Stimulated activated naive CD4-positive, alpha-beta T cell (primary cell): ENCODE measurements at regions not wholly inside any gene's neighbourhood (a gene's known extent, or its start where the extent isn't known, plus 50 kb on each side); places are given as distances from the start of the nearest gene placed in this dataset.

ENCODE experiments used
- DNase-seq, 6 experiments: peaks; one replicate each; lab custom pipeline; 2025; lab: John Stamatoyannopoulos, UW

DNA sequence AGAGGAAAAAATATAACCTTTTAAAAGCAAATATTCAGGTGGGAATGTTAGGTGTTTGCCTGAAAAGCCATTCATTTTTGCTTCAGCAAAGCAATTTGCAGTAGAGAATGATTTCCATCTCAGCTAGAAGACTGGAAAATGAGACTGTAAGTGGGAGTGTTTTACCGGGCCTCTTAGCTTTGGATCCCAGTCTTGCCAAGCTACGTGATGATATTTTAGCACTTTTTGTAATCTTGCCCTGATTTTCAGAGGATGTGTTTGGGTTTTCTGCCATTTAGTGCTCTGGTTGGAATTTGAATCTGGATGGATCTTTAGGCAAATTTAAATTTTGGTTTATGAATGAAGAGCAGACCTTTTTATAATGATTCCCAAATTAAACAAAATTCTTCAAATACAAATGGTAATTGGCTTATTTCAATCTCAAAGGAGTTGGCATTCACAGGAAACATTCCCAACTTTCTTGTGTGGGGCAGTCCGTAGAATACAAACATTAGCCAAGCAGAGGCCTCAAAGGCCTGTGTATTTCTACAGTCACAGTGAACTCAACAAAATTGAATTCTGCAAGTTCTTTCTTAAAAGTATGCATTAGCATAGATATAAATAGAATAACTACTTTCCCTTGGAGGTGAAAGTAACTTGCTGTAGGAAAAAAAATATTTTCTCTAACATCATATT, 646.4 kb downstream of the CDY2B start:
- no peak for DNase-seq

DNA sequence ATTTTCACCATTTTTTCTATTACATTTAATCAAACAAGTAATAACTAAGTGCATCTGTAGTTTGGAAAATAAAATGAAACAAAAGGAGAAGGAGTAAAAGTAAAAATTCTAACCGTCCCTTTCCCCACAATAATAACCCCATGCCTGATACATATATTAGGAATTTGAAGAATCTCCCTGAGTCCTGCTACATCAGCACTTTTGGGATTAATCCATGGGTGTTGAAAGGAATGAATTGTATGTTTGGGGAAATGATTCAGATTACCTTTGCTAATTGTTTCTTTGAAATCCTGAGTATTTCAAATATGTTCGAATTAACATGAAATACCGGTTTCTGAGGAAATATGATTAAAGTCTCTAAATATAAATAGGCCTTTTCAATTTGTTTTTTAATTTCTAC, 648.0 kb downstream of the CDY2B start:
- DNase-seq = no peak

DNA sequence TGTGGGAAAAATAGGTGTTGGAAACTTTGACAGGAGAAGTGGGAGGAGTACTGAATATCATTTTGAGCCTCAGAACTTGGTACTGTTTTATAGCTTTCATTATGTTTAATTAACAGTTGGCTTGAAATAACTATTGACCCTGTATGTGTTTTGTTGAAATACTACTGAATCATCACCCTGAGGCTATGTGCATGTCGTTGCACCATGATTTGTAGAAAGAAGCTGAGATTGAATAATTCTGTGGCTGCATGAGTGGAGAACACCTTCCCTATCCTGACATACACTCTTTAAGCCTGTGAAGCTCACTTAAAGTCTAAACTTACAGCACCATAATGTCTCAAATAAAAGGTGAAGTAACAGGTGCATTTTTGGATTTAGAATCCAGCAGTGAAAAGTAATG, 656.5 kb downstream of the CDY2B start:
- no peak for DNase-seq

DNA sequence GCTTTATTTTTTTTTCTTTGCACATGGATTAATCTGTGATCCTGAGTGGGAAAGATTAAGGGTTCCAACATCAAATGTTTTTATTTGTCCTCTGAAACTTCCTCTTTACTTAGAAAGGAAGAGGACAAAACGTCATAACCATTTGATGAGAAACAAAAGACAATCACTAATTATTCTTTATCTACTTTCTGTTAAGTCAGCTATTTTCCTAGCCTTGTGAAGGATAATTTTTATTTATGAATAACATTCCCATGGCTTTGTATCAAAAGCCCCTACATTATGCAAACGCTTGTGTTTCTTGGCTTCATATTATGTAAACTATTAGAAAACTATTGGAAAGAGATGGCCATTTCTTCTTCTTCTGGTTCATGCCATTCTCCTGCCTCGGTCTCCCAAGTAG, 677.6 kb downstream of the CDY2B start:
- DNase-seq = no peak

DNA sequence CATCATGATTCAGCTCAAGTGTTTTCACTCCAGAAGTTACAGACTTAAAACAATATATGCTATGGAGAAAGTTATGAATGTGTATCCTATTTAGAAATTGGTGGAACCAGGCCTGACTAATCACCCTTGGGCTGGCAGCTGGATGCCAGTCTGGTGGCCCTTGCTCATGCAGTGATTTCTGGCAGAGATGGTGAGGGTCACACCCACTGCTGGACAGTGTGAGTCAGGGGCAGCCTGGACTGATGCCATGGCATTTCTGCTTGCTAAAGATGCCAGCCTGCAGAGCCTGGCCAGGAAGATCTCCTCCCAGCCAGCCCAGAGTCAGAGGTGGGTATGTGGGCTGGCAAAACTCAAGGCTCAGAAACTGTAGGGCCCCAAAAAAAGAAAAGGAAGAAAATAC, 695.7 kb downstream of the CDY2B start:
- no peak for DNase-seq

DNA sequence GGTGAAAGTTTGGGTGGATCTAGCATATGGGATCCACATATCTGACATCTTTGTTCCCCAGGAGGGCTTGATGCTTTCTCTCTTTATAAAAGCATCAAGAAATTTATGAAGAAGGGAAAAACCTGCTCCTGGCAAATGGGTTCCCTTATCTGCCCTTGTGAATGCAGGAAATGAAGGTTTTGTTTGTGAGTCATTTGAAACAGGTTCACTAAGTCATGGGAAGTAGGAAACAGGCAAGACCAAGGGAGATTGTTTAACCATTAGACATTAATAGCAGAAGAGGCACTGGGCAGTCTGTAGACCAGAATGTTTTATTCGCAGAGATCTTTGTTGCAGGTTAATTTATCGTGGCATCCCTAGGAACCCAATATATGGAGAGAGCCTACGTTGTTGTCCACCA, 713.1 kb downstream of the CDY2B start:
- no peak for DNase-seq

DNA sequence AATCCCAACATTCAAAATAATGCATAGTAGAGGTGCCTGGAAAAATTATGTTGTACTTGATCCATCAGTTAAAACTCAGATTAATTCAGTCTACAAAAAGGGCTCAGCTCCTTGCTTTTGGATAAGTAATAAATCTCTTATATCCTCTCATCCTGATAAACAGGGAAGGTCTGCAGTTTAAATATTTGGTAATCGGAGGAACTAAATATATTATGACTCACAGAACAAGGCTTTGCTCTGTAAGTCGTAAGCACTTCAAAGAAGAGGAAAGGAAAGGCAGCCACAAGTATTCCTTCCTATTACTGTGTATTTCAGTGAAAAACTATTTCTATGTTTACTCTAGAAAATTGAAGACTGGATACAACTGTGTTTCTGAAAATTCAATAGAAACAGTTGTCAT, 757.9 kb downstream of the CDY2B start:
- no peak for DNase-seq

DNA sequence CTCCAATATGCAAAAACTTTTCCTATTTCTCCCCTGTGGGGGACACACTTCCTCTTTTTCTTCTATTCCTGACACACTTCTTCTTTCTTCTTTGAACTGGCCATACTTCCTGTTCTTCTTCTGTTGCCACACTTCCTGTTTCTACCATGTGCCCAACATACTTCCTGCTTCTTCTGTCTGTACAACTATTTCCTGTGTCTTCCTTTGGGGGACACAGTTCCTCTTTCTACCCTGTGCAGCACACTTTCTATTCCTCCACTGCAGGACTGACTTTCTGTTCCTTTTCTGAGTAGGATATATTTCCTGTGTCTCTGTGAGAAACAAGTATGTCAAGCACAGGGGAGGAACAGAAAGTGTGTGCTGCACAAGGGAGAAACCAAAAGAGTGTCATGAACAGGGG, 794.7 kb downstream of the CDY2B start:
- peak in 1 of 6 experiments; percentile 0 for DNase-seq

DNA sequence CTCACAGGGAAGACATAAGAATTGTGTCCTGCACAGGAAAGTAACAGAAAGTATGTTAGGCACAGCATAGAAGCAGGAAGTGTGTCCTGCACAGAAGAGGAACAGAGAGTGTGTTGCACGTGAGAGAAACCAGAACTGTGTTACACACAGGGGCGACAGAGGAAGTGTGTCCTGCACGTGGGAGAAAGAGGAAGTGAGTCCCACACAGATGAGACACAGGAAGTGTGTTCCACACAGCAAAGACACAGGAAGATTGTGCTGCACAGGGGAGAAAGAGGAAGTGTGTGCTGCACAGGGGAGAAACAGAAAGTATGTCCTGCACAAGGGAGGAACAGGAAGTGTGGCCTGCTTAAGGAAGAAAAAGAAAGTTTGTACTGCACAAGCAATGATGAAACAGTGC, 800.1 kb downstream of the CDY2B start:
- DNase-seq = no peak

DNA sequence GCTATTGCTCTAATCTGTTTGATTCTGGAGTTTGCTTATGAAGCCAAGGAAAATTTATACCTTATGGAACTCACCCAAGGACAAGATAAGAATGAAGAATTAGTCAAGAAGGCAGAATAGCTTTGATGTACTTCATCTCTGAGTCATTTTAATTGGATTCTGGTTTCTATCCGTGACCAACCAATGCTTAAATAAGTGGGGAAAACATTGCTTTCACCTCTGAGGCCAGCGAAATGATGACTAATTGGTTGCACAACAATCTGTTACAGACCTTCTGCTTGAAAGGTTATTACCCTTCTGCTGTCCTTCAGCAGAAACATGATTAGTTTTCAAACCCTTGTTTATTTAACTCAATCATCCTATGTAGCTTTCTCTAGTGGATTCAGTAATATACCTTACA, 812.7 kb downstream of the CDY2B start:
- DNase-seq = no peak

DNA sequence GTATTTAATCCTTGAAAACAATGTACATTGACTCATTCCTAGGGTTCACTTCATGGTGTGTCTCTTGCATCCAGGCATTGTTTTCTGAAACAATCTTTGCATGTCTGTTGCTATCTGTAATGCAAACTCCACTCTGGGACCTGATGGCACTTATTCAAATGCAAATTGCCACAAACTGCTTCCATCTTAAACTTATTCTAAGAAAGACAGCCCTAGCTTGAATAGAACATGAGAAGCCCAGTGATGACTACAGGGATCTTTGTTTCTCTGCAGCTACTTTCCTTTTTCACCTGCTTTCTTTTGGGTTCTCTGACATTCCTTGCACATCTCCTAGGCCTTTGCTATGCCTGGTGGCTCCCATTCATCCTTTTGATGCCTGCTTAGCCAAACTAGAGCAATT, 827.0 kb downstream of the CDY2B start:
- DNase-seq = no peak

DNA sequence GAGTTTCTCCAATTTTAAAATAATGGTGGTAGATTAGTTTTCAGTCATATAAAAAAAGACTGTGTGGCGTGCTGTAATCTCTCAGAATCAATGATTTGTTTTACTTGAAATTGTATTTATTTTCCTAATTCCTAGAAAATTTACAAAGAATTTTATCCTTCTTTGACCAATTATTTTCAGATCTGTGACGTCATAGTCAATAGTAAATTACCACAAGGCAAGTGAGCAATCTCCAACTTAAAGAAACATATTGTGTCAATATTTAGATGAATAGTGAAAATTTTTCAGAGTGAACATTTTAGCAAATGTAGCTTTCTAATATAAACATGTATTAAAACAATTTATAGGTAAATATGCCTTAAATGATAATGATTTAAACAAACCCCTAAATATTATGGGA, 829.6 kb downstream of the CDY2B start:
- DNase-seq = no peak

DNA sequence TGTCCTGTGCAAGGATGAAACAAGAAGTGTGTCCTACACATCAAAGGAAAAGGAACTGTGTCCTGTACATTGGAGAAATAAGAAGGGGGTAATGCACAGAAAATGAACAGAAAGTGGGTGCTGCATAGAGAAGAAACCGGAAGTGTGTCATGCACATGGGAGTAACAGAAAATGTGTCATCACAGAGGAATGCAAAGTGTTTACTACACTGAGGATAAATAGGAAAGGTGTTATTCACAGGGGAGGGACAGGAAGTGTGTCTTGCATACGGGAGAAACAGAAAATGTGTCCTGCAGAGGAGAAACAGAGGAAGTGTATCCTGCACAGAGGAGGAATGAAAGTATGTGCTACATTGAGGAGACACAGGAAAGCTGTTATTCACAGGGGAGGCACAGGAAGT, 834.9 kb downstream of the CDY2B start:
- no peak for DNase-seq

DNA sequence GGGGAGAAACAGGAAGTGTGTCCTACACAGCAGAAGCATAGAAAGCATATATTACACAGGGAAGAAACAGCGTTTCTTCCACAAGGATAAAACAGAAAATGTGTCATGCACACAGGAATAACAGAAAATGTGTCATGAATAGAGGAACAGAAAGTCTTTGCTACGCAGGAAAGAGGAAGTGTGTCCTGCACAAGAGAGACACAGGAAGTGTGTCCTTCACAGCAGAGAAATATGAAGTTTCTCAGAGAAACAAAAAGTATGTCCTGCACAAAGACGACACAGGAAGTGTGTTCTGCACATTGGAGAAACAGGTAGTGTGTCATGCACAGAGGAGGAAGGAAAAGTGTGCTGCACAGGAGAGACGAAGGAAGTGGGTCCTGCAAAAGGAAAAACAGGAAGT, 835.3 kb downstream of the CDY2B start:
- no peak for DNase-seq

DNA sequence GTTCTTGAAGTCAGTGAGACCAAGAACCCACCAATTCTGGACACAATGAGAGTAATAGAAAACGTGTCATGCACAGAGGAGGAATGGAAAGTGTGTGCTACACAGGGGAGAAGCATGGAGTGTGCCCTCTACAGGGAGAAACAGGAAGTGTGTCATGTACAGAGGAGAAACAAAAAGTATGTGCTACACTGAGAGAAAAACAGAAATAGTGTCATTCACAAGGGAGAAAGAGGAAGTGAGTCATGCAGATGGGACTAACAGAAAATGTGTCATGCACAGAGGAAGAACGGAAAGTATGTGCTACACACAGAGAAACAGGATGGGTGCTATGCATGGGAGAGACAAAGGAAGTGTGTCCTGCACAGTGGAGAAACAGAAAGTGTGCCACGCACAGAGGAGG, 835.7 kb downstream of the CDY2B start:
- DNase-seq = no peak

DNA sequence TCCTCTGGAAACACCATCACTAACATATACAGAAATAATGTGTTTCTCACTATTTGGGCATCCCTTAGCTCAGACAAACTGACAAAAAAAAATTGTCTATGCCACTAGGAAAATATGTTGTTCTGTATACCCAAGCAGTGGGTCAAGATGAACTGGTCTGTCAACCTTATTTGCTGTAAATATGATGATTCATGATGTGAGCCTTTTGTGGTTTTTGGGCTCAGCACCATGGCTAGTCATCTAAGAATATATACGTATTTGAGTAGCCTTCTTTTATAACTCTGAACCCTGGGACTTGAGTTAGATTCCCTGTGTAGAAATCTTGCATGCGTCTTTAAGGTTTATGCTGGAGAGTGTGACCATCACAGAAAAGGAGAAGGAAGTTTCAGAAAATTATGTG, 841.6 kb downstream of the CDY2B start:
- no peak for DNase-seq

DNA sequence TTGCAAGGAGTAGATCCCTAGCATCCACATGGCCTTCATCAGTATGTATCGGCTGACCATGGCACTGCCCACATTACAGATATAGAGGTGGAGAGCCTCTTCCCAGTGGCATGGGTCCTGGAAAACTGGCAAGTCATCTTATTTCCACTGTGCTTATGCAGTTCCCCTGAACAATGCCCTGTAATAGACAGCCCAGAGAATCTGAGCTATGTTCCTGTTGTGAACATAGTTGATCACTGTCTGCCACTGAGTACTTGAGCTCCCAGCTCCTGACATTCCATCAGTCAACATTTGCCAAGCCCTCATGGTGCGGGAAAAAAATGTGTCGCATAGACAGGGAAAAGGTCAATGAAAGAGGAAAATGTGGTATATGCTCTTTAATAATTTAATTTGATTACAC, 861.9 kb downstream of the CDY2B start:
- no peak for DNase-seq

DNA sequence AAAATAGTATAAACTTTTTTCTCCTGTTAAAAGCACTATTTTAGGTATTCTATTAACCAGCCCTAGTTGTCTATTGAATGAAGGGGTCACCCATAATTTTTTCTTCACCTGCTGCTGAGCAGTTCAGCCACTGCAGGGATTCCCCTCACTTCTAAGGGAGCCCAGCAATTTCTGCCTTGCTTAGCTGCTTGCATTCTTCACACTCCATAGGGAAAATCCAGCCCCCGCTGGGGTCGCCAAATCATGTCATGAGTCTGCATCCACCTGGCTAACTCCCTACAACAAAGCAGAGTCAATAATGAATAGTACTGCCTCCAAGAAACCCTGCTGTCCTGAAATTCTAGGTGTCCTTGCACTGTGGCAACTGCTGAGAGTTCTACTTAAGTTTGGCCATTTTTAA, 886.5 kb downstream of the CDY2B start:
- DNase-seq = no peak

DNA sequence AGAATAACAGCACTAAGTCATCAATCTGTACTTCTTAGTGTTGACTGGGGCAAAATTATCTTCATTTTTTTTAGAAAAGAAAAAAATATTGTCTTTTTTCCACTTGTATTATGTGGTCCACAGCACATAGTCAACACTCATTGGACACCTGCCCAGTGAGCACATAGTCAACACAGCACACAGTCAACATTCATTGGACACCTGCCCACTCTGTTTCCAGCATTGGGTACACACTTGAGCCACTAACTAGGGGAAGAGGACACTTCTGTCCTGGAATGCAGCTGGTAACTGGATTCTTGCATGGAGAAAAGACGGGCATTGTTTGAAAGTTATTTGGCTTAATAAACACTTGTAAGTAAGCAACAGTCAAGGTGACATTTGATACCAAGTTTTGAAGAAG, 898.2 kb downstream of the CDY2B start:
- no peak for DNase-seq

DNA sequence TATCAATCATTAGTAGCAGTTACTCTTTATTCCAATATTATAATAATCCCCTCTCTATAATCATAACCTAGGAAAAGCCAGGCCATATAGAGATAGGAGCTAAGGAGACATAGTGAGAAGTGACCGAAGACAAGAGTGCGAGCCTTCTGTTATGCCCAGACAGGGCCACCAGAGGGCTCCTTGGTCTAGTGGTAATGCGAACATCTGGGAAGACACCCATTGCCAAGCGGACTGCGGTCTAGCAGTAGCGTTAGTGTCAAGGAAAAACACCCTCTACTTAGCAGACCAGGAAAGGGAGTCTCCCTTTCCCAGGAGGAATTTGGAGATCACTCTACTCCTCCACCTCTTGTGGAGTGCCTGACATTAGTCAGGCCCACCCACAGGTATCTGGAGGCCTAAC, 920.9 kb downstream of the CDY2B start:
- DNase-seq = no peak

DNA sequence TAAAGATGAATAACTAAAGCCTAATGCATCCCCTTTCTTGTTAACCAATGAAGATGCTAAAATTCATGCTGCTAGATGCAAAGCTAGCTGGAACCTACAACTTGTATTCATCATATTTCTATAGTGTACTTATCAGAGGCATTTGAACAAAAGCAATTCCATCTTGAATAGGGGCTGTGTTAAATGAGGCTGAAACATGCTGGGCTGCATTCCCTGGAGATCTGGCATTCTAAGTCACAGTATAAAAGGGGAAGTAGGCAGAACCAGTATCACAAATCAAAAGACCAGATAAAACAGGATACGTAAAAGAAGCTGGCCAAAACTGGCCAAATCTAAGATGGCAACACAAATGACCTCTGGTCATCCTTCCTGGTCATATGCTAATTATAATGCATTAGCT, 932.8 kb downstream of the CDY2B start:
- DNase-seq = no peak
